Right lobe of liver (tissue), 6 donors: ENCODE measurements at regions not wholly inside any gene's neighbourhood (a gene's known extent, or its start where the extent isn't known, plus 50 kb on each side); places are given as distances from the start of the nearest gene placed in this dataset.

ENCODE experiments used
- ATAC-seq, 4 donors: fragments of 200-7000 bp; cut with Tn5 transposase; one replicate each; pipeline ENCODE4 v1.9.1; 2020; ENCODE audit warnings: mild to moderate bottlenecking in 4 of 4, moderate library complexity in 4 of 4
- DNase-seq, 3 donors: peaks; one replicate each; pipeline ENCODE4 v3.0.0-alpha.2; 2020
- H3K27ac ChIP-seq, 3 donors: fragments of 200-600 bp; one replicate each; pipeline ENCODE4 v1.8.0; 2022
- H3K27me3 ChIP-seq, 2 donors: fragments of 200-600 bp; one replicate each; pipeline ENCODE4 v1.8.0; 2022
- H3K36me3 ChIP-seq, 4 donors: fragments of 200-600 bp; sonication (generic) in 1 of 4; one replicate each; pipeline versions ENCODE4 v1.5.1 to v1.8.0; 2017 to 2022; ENCODE audit warnings: control low read depth in 1 of 4
- H3K4me1 ChIP-seq, 4 donors: fragments of 200-600 bp; sonication (generic) in 1 of 4; one replicate each; pipeline versions ENCODE4 v1.5.1 to v1.8.0; 2017 to 2022; ENCODE audit warnings: control low read depth in 1 of 4
- H3K4me3 ChIP-seq, 3 donors: fragments of 200-600 bp; one replicate each; pipeline ENCODE4 v1.8.0; 2022
- H3K9me3 ChIP-seq, 4 donors: fragments of 200-600 bp; sonication (generic) in 1 of 4; one replicate each; pipeline versions ENCODE4 v1.5.1 to v1.8.0; 2017 to 2022; ENCODE audit warnings: control low read depth in 1 of 4
- POLR2A ChIP-seq: fragments of 450-650 bp; IDR thresholded peaks from one replicate; pipeline ENCODE4 v1.6.1; 2017; ENCODE audit warnings: antibody characterized with exemption, mild to moderate bottlenecking
- WGBS: methylation state at CpG from one replicate; pipeline ENCODE4 v1.1.6; 2018; ENCODE audit warnings: low coverage, low lambda C conversion rate; ENCODE audit not compliant: insufficient coverage; ENCODE audit errors: missing lambda C conversion rate; 5-methylcytosine and 5-hydroxymethylcytosine counted together
- intact Hi-C, 2 donors: fragments of 100-400 bp; cut with DNase I; formaldehyde crosslinking; loops; one replicate each; pipeline versions ENCODE4 v1.11.2 to v1.14.1; 2022
- TF ChIP-seq, protein P1 (sequence below), 4 donors: fragments of 200-600 bp in 3 of 4; fragments of 450-650 bp in 1 of 4; IDR thresholded peaks; one replicate each; pipeline versions ENCODE4 v1.5.1 to v1.8.0; 2016 to 2022; ENCODE audit warnings: antibody characterized with exemption in 4 of 4, mild to moderate bottlenecking in 2 of 4
- donor health status: DM: no; HTN: yes; CAD: no.
- donor health status: DM: no; HTN: no; CAD: no.
- donor health status: DM: no; HTN: no; CAD: no.
- donor health status: DM: no; HTN: yes; CAD: no.
- donor health status: DM: no; HTN: yes; CAD: no.

DNA sequence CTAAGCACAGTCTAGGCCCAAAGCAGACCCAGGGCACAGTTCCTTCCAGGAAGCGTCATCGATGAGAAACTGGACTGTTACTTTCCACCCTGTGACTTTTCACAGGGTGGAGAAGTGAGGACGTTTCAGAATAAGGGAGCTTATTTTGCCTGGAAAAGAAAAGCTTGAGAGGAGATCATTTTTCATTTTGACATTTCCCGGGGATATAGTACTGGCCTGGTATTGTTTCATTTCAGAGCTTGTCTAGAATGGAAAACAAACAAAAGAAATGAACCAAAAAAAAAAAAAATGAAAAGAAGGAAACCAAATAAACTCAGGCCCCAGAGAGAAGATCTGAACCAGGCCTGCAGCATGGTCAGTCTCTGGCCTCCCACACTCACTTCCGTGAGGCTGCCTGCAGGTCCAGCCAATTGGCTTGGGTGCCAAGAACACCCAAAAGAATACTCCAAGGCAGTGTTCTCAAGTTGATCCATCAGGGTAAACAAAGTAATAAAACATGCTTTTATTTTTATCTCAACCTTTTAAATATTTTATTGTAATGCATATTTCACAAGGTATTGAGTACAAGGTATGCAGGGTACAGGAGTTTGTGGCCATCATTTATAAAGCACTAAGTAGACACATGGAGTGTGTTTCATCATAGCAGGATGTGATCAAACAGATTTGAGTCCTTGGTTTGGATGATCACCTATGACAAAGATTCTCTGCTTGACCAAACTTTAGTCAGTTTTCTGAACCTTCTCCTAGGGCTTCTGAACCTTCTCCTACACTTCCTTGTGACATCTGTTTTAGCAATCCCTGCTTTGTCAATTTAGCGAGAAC is 176.9 kb upstream of the GGTLC1 start:
- TF ChIP-seq, protein P1, sequence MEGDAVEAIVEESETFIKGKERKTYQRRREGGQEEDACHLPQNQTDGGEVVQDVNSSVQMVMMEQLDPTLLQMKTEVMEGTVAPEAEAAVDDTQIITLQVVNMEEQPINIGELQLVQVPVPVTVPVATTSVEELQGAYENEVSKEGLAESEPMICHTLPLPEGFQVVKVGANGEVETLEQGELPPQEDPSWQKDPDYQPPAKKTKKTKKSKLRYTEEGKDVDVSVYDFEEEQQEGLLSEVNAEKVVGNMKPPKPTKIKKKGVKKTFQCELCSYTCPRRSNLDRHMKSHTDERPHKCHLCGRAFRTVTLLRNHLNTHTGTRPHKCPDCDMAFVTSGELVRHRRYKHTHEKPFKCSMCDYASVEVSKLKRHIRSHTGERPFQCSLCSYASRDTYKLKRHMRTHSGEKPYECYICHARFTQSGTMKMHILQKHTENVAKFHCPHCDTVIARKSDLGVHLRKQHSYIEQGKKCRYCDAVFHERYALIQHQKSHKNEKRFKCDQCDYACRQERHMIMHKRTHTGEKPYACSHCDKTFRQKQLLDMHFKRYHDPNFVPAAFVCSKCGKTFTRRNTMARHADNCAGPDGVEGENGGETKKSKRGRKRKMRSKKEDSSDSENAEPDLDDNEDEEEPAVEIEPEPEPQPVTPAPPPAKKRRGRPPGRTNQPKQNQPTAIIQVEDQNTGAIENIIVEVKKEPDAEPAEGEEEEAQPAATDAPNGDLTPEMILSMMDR (IDR thresholded peaks at IDR 0.05), result no peak
- TF ChIP-seq POLR2A, result no peak
- Histone ChIP-seq H3K27ac (no peak overlapping the region), H3K27me3 (no peaks in the 10 kb centered on the region), H3K4me3 (no peak overlapping the region), H3K9me3 (no peaks in the 10 kb centered on the region), H3K4me1 (no peaks in the 10 kb centered on the region), H3K36me3 (no peaks in the 10 kb centered on the region)
- intact Hi-C loops, result loop anchor here in 1 of 2 donors (10.0 kb wide), 1 partner anchor 749 kb away; no protein-coding TSS in a partner anchor
- ATAC-seq, result no peak
- DNase-seq, result no peak
- WGBS, result 66% methylated on average over 6 of the region's 6 CpGs

DNA sequence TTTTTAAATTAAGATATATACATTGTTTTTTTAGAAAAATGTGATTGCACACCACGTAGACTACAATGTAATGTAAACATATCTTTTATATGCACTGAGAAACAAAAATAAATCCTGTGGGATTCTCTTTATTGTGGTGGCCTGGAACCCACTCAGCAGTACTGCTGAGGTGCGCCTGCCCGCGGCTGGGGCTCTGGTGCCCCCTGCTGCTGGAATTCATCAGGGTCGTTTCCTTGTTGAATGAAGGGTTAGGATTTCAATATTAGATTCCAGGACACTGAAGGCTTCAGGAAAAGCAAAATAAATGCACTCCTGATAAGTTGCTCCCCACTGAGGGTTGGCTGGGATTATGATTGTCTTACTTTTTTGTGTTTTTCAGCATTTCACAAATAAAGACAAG is 175.8 kb upstream of the GGTLC1 start:
- H3K9me3 ChIP-seq, result no peaks in the 10 kb centered on the region
- WGBS, result 39% methylated on average over 5 of the region's 5 CpGs
- no peaks in the 10 kb centered on the region for H3K27me3 ChIP-seq
- H3K27ac ChIP-seq, result no peak overlapping the region
- H3K36me3 ChIP-seq, result no peaks in the 10 kb centered on the region
- ATAC-seq (peak; percentile 55 to 72 (median 67)), DNase-seq (peak in 1 of 3 donors; percentile 35)
- TF ChIP-seq POLR2A, result no peak
- TF ChIP-seq, protein P1 (IDR thresholded peaks at IDR 0.05), result peak; percentile 36 to 65 (median 53)
- H3K4me1 ChIP-seq, result no peaks in the 10 kb centered on the region
- intact Hi-C loops, result loop anchor here in 1 of 2 donors (5.0 to 10.0 kb wide), 2 partner anchors 618 to 750 kb away; no protein-coding TSS in a partner anchor
- no peak overlapping the region for H3K4me3 ChIP-seq

DNA sequence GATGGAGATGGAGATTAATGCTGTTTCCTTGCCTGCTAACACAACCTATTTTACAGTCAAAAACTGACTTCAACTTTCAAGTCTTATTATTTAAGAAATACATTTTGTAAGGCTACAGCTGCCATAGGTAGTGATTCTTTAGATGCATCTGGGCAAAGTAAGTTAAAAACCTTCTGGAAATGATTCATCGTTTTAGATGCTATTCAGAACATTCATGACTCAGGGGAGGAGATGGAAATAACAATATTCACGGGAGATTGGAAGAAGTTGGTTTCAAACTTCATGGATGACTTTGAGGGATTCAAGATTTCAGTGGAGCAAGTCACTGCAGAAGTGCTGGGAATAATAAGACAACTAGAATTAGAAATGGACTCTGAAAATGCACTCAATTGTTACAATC is 174.9 kb upstream of the GGTLC1 start:
- Histone ChIP-seq H3K4me3 (no peak overlapping the region), H3K36me3 (no peaks in the 10 kb centered on the region), H3K9me3 (no peaks in the 10 kb centered on the region), H3K4me1 (no peaks in the 10 kb centered on the region), H3K27ac (no peak overlapping the region), H3K27me3 (no peaks in the 10 kb centered on the region)
- 48% methylated on average over 2 of the region's 2 CpGs for WGBS
- TF ChIP-seq, protein P1 (IDR thresholded peaks at IDR 0.05), result no peak
- TF ChIP-seq POLR2A, result no peak
- DNase-seq (no peak), ATAC-seq (no peak)
- intact Hi-C loops, result loop anchor here in 1 of 2 donors (5.0 to 10.0 kb wide), 2 partner anchors 619 to 751 kb away; no protein-coding TSS in a partner anchor

DNA sequence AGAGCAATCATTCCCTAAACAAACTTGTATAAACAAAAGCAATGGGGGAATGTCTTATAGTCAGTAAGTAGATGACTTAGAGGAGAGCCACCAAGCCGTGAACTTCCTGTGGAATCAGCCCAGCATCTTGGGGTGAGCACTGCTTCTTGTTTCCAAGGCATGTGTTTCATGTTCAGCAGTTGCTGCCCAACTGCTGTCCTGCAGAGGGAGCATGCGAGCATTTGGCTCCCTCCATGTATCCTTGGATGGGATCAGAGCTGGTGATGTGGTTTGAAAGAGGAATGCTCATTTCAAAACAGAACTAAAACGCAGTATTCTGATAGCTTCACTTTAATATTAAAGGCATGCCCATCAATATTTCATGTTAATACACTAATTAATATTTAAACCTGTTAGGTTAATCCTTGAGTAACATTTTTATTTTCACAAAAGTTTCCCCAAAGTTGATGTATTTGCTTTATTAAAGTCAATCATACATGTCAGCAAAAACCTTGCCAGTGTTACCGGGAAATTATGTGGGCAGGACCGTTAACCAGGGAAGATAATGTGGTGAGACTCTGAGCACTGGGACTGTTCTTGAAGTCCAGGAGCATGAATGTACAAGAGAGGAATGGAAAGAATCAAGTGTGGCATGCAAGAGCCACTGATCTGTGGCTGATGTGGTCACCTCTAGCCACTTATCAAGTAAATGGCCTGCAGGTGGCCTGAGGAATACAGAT is 172.1 kb upstream of the GGTLC1 start:
- intact Hi-C loops, result loop anchor here in 1 of 2 donors (5.0 to 10.0 kb wide), 2 partner anchors 622 to 754 kb away; no protein-coding TSS in a partner anchor
- DNase-seq (peak in 2 of 3 donors; percentile 45 to 59), ATAC-seq (peak; percentile 84 to 88 (median 88))
- Histone ChIP-seq H3K27me3 (no peaks in the 10 kb centered on the region), H3K4me1 (no peaks in the 10 kb centered on the region), H3K27ac (no peak overlapping the region), H3K36me3 (no peaks in the 10 kb centered on the region), H3K4me3 (no peak overlapping the region), H3K9me3 (no peaks in the 10 kb centered on the region)
- 14% methylated on average over 5 of the region's 5 CpGs for WGBS
- TF ChIP-seq POLR2A, result no peak
- TF ChIP-seq, protein P1 (IDR thresholded peaks at IDR 0.05), result peak; percentile 51 to 88 (median 76)
